Putamen (tissue), 1 donor: ENCODE measurements at regions not wholly inside any gene's neighbourhood (a gene's known extent, or its start where the extent isn't known, plus 50 kb on each side); places are given as distances from the start of the nearest gene placed in this dataset.
"Not testable (repeated sequence)": the region's sequence is repeated elsewhere in the genome, so short reads cannot be mapped to it uniquely, and the experiment has no call there.

ENCODE experiments used
- DNase-seq: peaks from one replicate; pipeline ENCODE4 v3.0.0-alpha.2; 2016; ENCODE audit warnings: low spot score

DNA sequence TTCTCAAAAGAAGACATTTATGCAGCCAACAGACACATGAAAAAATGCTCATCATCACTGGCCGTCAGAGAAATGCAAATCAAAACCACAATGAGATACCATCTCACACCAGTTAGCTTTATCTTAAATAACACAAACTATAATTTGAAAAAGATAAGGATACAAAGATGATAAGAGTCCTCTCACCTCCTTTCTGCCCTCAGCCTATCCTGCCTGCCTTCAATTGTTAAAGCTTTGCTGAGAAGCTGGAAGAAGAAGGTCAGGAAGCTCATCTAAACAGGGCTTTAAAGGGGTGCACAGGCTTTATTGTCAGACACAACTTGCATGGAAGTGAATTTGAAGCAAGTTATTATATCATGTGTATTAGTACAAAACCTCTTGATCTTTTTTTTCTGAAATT, 676.3 kb upstream of the GOT2 start:
- DNase-seq, result no peak

DNA sequence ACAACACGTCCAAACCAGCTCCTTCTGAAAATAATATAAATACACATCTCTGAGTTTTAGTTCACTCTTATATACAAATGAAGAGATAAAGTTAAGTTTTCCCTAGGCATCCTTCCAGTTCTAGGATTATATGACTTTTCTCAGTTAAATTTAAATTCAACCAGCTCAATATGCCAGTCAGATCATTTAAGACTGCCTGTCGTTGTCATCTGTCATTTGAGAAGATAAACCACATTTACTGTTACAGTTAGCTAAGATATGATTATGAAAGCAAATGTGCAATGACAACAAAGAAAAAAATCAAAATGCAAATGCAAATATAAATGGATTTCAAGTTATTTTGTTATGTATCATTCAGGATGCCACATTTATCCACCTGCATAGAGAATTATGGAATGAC, 671.7 kb upstream of the GOT2 start:
- no peak for DNase-seq

DNA sequence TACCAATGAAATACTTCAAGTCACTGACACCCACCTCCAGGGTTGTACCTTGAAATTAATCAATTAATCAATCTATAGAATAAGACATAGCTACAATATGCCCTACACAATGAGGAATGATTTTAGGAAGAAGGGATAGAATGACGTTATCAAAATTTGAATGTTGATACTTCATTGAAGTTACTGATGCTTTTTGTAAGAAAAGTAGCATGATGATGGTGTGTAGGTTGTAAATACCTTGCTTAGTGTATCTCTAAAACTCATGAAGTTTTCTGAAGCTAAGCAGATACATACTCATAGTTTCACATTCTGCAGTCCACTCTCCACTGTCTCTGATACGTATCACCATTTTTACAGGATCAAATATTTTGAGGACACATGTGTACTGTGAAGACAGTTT, 670.4 kb upstream of the GOT2 start:
- no peak for DNase-seq

DNA sequence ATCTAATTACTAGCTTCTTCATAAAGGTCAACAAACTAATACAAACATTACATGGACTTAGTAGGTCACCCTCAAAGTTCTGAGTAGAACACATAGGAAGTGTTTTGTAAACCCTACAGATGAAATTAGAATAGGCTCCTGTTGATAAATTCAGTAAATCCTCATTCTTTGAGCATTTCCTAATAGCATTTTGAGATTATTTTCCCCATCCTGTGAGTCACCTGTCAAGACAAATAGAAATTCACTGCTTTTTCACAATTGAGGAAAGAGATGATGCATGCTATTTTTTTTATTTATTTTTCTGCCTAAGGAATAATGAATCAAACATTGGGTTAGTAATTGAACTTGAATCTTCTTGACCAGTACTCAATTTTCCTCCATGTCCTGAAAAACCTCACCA, 666.7 kb upstream of the GOT2 start:
- DNase-seq, result no peak

DNA sequence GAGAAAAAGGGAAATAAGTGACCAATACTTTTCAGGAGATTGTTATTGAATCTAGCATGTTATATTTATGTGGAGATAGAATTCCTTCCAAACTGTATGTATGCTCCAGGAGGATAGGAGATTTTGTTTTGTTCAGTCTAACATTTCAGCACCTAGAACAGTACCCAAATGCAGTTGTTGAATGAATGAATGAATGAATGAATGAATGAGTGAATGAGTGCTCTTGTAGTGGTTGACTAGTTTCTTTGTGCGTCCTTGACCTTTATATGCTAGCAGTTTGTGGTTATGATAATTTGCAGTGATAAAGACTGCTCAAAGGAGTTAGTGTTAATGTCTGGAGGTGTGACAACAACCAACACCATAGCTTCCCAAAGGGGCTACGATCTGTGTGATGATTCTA, 663.5 kb upstream of the GOT2 start:
- no peak for DNase-seq

DNA sequence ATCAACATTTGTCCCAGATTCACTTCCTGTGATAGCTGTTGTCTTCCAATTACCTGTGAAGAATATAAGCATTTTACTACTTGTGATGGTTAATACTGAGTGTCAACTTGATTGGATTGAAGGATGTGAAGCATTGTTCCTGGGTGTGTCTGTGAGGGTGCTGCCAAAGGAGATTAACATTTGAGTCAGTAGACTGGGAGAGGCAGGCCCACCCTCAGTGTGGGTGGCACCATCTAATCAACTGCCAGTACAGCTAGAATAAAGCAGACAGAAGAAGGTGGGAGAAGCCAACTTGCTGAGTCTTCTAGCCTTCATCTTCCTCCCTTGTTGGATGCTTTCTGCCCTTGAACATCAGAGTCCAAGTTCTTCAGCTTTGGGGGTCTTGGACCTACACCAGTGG, 660.4 kb upstream of the GOT2 start:
- no peak for DNase-seq

DNA sequence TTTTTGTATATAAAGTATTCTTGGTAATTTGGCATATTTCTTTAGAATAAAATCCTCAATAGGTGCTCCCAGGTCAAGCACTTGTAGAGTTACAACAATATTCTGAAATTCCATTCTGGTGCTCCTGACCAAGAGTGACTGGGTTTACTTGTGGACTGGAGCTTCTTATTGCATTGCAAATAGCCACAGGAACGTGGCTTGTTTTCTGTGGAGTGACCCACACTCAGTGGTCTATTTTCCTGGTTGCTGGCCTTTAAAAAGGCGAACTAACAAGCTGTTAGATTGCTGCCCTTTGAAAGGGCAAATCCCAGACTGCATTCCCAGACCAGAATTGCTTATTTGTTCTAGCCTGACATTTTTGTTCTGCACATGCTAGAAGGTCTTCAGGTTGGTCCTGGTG, 658.8 kb upstream of the GOT2 start:
- no peak for DNase-seq

DNA sequence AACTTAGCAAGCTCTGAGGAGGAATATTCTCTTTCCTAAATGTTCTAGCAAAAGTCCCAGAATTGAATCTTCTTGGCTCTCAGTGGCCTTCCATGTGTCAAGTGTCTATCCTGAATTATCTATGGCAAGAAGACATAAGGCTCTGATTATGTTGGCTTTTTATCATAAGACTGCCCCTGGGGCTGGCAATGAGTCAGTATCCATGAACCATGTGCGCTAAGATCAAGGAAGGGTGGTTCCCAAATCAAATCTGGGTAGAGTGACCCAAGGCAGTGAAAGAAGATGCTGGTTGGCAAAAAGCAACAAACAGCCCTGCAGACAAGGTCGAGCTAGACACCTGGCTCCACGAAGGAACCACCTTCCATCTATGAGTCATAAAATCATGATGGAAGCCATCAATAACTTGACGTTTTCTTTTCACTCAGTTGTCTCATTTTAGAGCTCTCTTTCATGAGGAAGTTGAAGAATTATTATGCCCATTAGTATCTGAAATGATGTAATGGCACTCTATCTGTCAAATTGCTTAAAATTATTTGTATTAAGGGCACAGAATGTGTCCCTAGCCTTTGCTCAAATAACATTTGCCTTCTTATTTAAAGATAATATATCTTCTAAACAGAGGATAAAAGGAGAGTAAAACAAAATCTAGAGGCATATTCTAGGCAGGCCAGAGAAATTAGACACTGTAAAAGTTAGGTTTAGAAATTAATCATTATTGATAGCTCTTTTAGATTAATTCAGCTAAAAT, 657.7 kb upstream of the GOT2 start:
- DNase-seq, result no peak

DNA sequence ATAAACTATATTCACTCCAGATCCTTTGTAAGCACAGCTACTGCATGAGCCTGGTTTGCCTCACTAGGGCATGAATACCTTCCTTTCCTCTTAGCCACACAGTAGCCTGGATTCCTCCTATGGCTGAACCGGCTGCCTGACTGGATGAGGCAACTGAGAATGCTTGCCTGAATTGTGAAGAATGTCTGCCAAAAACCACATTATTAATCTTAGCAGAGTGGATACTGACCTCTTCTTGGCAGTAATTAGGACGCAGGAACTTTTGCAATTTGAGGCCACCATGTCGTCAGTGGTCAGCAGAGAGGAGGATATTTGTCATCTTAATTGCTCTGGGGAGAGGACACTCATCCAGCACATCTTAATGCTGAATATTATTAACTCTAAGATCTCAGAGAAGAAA, 651.8 kb upstream of the GOT2 start:
- no peak for DNase-seq

DNA sequence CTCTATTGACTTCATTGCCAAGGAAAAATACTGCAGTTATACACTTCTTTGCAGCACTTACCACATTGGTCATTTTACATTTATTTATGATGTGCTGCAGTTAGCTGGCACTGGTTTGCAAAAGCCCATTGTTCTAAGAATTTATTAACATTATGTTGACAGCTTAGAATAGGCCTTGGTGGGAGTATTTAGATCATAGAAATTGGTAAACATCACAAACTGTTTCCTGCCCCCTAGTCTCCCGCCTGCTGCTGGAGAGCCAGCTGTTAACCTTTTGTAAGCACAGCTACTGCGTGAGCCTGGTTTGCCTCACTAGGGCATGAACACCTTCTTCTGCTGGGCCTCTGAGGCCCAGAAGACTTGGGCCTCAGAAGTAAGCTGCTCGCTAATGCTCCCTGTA, 651.4 kb upstream of the GOT2 start:
- no peak for DNase-seq

DNA sequence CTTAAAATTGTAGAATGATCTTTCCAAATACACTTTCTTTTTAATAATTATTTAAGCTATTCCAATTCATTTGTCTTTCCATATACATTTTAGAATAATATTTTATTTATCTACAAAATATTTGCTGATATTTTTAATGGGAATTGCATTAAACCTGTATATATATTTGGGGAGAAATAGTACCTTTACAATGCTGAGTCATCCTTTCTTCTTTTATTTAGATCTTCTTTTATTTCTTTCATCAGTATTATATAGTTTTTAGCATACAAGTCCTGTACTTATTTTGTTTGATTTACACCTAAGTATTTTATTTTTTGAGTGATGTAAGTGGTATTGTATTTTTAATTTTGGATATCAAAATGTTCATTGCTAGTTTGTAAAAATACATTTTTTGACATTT, 639.5 kb upstream of the GOT2 start:
- no peak for DNase-seq

DNA sequence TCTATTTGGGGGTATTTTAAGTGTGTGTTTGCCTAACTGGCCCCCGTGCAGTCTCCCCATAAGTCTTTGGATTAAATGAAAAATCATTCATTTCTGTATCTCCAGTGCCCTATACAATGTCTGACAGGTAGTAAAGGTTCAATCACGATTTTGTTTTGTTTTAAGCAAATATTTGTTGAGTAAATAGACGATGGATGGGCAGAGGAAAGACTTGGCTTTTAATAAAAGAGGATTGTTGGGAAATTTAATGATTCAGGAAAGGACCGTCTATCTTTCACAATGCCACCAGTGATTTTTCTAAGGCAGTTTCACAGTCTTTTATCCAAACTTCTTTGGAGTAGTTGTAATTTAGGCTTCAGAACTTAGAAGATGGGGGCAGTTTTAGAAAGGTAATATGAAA, 636.6 kb upstream of the GOT2 start:
- no peak for DNase-seq

DNA sequence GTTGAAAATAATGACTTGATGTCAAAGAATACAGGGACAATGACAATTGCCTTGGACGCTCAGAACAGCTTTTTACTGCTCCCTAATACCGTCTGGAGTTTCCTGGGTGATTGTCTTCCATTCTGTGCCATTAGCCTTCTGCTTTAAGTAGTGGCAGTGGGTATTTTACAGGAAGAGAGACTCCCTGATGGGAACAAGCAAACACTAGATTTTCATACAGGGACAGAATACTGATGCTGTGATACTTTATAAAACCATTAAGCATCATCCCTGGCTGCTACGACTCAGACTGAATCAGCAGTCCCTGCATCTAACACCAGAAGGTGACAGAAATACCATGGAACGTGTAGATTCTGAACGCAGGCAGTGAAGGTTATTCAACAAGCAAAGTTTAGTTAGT, 635.4 kb upstream of the GOT2 start:
- no peak for DNase-seq

DNA sequence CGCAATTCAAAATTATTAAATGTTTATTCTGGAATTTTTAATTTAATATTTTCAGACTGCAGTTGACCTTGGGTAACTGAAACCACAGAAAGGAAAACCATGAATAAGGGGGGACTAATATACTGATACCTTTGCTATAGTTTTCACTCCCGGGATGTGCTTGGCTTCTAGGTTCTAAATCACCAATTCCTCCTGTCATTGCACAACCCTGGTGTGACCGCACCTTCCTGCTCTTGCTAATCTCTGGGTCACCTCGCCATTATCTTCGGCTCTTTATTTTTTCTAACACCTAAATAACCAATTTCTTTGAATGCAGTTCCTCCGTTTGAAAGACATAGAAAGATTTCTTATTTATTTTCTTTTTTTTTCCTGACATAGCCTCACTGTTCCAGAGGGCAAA, 634.5 kb upstream of the GOT2 start:
- DNase-seq, result no peak

DNA sequence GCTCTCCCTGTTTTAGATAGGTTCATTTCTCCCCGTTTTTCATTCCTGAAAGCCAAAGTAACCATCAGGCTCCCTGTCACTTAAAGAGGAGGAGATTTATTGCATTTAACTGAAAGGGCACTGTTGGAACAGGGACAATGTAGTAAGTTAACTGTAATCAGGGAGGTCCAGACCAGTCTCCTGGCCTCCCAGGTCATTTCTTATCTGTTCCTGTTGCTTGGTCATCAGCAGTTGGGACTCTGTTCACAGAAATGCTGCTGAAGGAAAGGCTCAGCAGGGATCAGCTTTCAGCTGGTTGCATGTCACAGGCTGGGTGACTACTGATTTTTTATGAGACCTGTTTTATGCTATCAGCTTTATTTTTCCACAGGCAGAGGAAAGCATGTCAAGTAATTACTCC, 622.6 kb upstream of the GOT2 start:
- DNase-seq, result no peak

DNA sequence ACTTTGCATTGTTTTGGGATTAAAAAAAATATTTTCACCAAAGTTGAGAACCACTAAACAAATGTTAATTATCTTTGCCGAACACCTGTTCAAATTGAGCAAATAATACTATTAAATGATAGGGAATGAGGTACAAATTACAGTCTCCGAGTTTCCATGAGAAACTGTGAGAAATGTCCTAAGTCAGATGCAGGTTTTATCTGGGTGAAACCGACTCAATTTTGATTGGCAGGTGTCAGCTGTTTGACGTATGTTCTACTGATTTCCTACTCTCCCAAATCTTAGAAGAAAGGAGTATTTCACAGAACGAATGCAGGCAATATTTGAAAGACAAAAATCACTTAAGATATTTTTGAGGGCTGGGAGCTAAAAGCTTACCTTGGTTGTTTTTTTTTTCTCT, 622.0 kb upstream of the GOT2 start:
- no peak for DNase-seq

DNA sequence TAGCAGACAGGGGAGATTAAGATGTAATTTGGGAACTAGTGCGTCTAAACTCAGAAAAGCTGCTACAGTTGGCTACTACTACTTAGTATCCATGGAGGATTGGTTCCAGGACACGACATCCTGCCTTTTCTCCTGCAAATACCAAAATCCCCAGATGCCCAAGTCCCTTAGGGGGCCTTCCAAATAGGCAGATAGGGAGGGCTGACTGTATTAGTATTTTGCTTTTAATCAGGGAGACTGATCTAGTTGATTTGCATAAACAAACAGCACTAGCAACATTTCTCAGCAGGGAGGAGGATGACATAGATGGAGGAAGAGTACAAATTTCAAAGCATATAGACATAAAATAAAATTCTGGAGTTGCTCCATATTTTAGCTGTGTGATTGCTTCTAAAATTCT, 621.6 kb upstream of the GOT2 start:
- DNase-seq, result no peak

DNA sequence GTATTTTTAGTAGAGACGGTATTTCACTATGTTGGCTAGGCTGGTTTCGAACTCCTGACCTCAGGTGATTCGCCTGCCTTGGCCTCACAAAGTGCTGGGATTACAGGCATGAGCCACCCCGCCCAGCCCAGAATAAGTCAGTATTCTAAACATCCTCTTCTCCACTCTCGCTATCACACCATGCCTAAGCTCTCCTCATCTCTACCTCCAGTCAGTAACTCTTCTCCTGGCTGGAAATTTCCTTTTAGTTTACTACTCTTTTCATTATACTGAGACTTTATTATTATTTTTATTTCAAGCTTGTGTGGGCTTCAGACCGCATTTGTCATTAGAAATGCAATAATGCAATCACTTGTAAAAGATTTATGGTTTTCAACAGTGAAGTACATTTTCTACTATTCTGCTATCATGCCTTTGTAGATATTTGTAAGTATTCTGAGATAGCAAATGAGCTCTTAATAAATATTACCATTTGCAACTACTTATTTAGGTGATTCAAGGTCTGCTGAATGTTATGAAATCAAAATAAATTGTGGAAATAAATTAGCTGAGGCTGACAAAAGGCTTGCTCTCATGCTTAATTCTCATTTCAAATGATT, 617.3 kb upstream of the GOT2 start:
- no peak for DNase-seq

DNA sequence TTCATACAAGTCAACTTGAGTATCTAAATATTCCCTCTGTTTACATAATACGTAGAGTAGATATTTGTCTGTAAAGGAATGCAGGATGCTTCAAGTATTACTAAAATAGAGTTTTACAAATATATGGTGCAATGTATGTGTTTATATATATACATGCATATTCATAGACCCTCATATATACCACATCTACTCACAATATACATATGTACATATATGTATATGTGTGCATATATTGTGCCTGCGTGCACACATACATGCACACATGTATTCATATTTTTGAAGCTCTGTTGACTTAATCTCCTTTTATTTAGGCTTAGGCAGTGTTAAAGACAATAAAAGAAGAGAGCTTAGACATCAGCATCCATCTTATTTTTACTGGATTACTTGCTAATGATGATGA, 616.6 kb upstream of the GOT2 start:
- DNase-seq, result no peak

DNA sequence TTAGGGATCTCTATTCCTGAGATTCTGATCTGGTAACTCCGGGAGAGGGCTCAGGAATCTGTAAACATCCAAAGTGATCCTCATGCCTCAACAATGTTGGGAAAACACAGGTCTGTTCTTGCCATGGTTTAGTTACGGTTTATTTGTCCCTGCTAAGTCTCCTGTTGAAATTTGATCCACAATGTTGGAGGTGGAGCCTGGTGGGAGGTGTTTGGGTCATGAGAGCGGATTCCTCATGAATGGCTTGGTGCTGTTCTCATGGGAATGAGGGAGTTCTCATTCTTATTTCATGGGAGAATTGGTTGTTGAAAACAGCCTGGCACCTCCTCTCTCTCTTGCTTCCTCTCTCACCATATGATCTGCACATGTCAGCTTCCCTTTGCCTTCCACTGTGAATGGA, 608.6 kb upstream of the GOT2 start:
- no peak for DNase-seq

DNA sequence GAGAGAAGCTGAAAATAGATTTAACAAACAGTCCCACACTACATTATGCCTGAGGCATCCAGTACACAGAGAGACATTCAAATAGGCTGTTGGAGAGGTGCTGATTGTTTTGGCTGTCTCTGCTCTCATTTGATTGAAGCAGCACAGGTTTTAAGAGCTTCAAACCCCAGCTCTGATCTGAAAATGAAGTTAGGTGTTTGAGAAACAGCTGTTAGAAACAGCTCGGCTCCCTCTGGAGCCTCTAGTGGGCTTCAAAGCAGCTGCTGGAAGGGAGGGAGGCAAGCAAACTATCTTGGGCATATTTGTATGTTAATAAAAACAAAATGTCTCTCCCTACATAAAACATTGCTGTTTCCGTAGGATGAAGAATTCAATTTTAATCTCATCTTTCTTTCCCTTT, 607.3 kb upstream of the GOT2 start:
- no peak for DNase-seq

DNA sequence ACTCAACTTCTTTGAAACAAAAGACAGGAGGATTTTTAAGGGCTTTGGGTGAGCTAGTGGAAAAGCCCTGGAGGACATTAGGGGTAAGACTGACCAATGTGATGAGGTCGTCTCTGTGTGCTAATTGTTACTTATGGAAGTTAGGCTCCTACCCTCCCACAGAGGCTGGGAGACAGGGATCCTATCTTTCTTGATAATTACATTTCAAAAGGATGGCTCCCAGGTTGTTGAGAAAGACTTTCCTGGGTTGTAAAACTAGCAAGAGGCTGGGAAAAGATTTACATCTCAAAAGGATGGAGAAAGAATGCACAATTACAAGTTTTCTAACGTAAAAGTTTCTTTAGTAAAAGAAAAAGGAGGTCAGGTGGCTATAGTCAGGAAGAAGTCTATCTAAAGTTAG, 605.8 kb upstream of the GOT2 start:
- no peak for DNase-seq

DNA sequence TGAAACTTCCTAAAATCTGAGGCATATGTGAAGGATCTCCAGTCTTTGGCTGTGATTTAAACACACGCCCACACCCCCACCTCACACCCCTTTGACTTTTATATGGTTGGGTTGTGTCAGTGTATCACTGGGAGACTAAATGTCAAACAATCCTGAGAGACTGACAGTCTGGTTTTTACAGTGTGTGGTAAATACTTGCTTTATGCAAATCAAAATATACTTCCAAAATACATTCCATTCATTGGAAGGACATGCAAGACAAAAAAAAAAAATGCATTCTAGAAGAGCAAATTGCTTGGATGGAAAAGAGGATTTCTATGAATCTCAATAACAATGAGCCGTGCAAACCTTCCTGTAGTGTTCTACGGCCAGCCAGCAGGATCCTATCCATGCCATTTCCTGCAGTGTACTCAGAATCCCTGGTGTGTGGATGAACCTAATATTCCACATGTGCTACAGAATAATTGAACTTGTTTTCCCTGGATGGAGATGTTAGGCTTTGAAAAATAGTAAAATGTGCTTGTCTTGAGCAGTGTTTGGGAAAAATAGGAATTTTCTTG, 602.1 kb upstream of the GOT2 start:
- no peak for DNase-seq

DNA sequence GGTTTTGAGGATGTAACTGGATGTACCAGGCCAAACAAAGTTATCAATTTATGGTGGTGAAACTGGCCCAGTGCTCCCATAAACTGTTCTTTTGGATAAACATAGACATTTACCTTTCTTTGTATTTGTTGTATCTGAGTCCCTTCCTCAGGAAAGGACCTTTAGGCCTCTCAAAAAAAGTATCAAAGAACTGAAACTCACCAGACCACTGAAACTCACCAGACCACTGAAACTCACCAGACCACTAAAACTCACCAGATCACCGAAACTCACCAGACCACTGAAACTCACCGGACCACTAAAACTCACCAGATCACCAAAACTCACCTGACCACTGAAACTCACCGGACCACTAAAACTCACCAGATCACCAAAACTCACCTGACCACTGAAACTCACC, 597.6 kb upstream of the GOT2 start:
- not testable (repeated sequence) for DNase-seq
